ENCODE measurements at regions not wholly inside any gene's neighbourhood (a gene's known extent, or its start where the extent isn't known, plus 50 kb on each side); places are given as distances from the start of the nearest gene placed in this dataset.
"Not testable (repeated sequence)": the region's sequence is repeated elsewhere in the genome, so short reads cannot be mapped to it uniquely, and the experiment has no call there.

DNA sequence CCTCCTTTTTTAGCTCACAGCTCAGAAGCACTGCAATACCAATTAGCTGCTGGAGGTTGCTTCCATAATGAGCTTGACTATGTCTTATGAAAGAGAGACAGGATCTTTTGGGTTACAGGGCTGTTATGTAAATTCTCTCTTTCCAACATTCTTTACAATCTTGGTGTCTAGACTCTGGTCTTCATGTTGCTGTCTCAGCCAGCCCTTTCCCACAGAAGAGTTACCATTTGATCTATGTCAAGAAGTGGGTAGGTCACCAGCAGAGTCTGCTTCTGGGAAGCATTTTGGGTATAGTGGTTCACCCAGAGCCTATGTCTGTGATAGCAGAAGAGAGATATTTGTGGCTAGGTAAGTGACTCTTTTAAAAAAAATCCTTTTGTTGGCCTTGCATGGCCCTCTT, 234.5 kb downstream of the SATB1 start:
- DNase-seq: no peak
- no peaks in the 10 kb centered on the region for H3K4me1 ChIP-seq (ENCODE audit: low read depth)
- ATAC-seq: no peak
- H3K9me3 ChIP-seq: no peaks in the 10 kb centered on the region
- TF ChIP-seq CTCF (IDR thresholded peaks at IDR 0.05): no peak
- intact Hi-C loops (cut with DNase I, micrococcal nuclease): no loop called here
- no peak overlapping the region for H3K4me3 ChIP-seq
- no peaks in the 10 kb centered on the region for H3K36me3 ChIP-seq (ENCODE audit: low read depth)

DNA sequence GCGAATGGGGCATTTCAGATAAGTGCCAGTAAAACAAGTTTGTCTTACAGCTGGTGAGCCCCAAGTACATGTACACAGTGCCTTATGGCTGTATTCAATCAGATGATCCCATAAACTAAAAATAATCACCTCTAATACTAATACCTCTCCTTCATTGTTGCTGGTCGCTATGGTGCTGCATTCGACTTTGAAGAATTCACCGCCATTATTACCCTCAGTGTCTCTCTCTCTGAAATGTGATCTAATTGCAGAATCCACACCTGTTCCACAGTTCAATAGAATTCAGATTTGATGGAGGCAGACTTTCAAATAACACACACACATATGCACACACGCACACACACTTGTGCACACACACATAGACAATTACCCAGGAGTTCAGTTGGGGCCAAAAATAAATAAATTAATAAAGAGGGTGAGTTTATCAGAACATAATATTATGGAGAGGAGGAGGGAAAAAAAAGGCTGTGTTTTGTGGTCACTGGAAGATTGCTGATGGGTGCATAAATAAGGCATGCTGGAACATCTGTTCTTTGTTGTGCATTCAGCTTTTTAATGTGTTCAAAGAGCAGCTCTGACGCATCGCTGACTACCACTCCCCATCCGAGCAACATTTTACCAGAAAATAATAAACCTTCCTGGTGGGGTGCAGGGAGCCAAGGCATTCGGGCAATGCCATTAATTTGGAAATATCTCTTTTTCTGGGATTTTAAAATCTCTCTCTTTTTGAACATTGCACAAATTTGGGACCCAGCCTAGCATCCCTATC, 235.7 kb downstream of the SATB1 start:
- H3K36me3 ChIP-seq (ENCODE audit: low read depth): no peaks in the 10 kb centered on the region
- intact Hi-C loops (cut with DNase I, micrococcal nuclease): no loop called here
- no peaks in the 10 kb centered on the region for H3K9me3 ChIP-seq
- no peak for TF ChIP-seq CTCF (IDR thresholded peaks at IDR 0.05)
- ATAC-seq: no peak
- DNase-seq: no peak
- no peaks in the 10 kb centered on the region for H3K4me1 ChIP-seq (ENCODE audit: low read depth)
- H3K4me3 ChIP-seq: no peak overlapping the region

GRCh38 chr3:18188491-18188890, 236.6 kb downstream of the SATB1 start:
- intact Hi-C loops (cut with DNase I, micrococcal nuclease): no loop called here
- no peaks in the 10 kb centered on the region for H3K9me3 ChIP-seq

GRCh38 chr3:18185624-18186023, 239.5 kb downstream of the SATB1 start:
- no peak for TF ChIP-seq CTCF (IDR thresholded peaks at IDR 0.05)
- intact Hi-C loops (cut with DNase I, micrococcal nuclease): no loop called here

More at GRCh38 chr3:18188491-18188890, 236.6 kb downstream of the SATB1 start:
- DNase-seq (no peak), ATAC-seq (no peak)
- Histone ChIP-seq H3K4me3 (no peak overlapping the region), H3K4me1 (ENCODE audit: low read depth) (no peaks in the 10 kb centered on the region), H3K36me3 (ENCODE audit: low read depth) (no peaks in the 10 kb centered on the region)
- TF ChIP-seq CTCF (IDR thresholded peaks at IDR 0.05): no peak

GRCh38 chr3:18182923-18183322, 242.2 kb downstream of the SATB1 start:
- ATAC-seq; DNase-seq; intact Hi-C loops (cut with DNase I, micrococcal nuclease): not testable (repeated sequence)

More at GRCh38 chr3:18185624-18186023, 239.5 kb downstream of the SATB1 start:
- Histone ChIP-seq H3K4me3 (no peak overlapping the region), H3K9me3 (no peaks in the 10 kb centered on the region), H3K4me1 (ENCODE audit: low read depth) (no peaks in the 10 kb centered on the region), H3K36me3 (ENCODE audit: low read depth) (no peaks in the 10 kb centered on the region)
- ATAC-seq (no peak), DNase-seq (no peak)

DNA sequence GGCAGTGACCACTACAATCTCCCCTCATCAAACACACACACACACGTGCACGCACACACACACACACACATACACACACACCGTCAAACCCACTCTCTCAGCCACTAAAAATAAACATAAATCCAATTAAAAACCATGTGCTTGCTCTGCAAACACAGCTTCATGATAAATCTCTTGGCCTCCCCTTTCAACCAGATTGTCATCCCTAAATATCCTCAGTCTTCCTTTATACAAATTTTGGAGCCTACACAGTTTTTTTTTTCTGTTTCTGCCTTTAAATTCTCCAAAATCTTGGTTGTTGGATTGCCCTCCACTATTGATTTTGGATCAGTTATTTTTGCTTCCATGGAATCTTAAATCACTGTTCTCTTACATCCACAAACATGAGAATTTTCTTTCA, 245.6 kb downstream of the SATB1 start:
- Histone ChIP-seq H3K4me3 (no peak overlapping the region), H3K4me1 (ENCODE audit: low read depth) (no peaks in the 10 kb centered on the region), H3K36me3 (ENCODE audit: low read depth) (no peaks in the 10 kb centered on the region), H3K9me3 (no peaks in the 10 kb centered on the region)
- no peak for TF ChIP-seq CTCF (IDR thresholded peaks at IDR 0.05)
- ATAC-seq (no peak), DNase-seq (no peak)
- intact Hi-C loops (cut with DNase I, micrococcal nuclease): no loop called here

More at GRCh38 chr3:18182923-18183322, 242.2 kb downstream of the SATB1 start:
- not testable (repeated sequence) for H3K4me3 ChIP-seq; H3K9me3 ChIP-seq; H3K36me3 ChIP-seq (ENCODE audit: low read depth); H3K4me1 ChIP-seq (ENCODE audit: low read depth)

All from mucosa of descending colon (tissue), 3 donors.